NCI-H1930 (cell line): ENCODE measurements at regions not wholly inside any gene's neighbourhood (a gene's known extent, or its start where the extent isn't known, plus 50 kb on each side); places are given as distances from the start of the nearest gene placed in this dataset.
A peak's percentile ranks its signal among the peaks of the same experiment; 100 is the strongest.
"Not testable (repeated sequence)": the region's sequence is repeated elsewhere in the genome, so short reads cannot be mapped to it uniquely, and the experiment has no call there.

Source experiments
- DNase-seq, 2 experiments: peaks; one replicate each; lab custom pipeline; 2025; lab: John Stamatoyannopoulos, UW

GRCh38 chr4:66604192-66604591 is 933.9 kb upstream of the EPHA5 start:
- no peak for DNase-seq

GRCh38 chr4:66602622-66603021 is 932.3 kb upstream of the EPHA5 start:
- DNase-seq: no peak

- DNase-seq: no peak
Observed at GRCh38 chr4:66591968-66592367, 921.7 kb upstream of the EPHA5 start.

GRCh38 chr4:66590488-66591215 is 920.4 kb upstream of the EPHA5 start:
- no peak for DNase-seq

GRCh38 chr4:66589183-66589582 is 918.9 kb upstream of the EPHA5 start:
- no peak for DNase-seq

- DNase-seq: no peak
Observed at GRCh38 chr4:66585767-66586166, 915.5 kb upstream of the EPHA5 start.

GRCh38 chr4:66577922-66578321 is 907.6 kb upstream of the EPHA5 start:
- DNase-seq: peak in 1 of 2 experiments; percentile 3

GRCh38 chr4:66575008-66575696 is 904.9 kb upstream of the EPHA5 start:
- DNase-seq: no peak

GRCh38 chr4:66574145-66574978 is 904.1 kb upstream of the EPHA5 start:
- no peak for DNase-seq

GRCh38 chr4:66572949-66573348 is 902.7 kb upstream of the EPHA5 start:
- DNase-seq: no peak

- DNase-seq: no peak
Observed at GRCh38 chr4:66571145-66571695, 900.9 kb upstream of the EPHA5 start.

GRCh38 chr4:66569228-66569627 is 898.9 kb upstream of the EPHA5 start:
- no peak for DNase-seq

GRCh38 chr4:66568431-66568830 is 898.1 kb upstream of the EPHA5 start:
- no peak for DNase-seq

- no peak for DNase-seq
Observed at GRCh38 chr4:66568001-66568400, 897.7 kb upstream of the EPHA5 start.

- no peak for DNase-seq
Observed at GRCh38 chr4:66567551-66567950, 897.3 kb upstream of the EPHA5 start.

GRCh38 chr4:66565801-66566200 is 895.5 kb upstream of the EPHA5 start:
- no peak for DNase-seq

GRCh38 chr4:66564901-66565651 is 894.8 kb upstream of the EPHA5 start:
- peak; percentile 34 to 54 for DNase-seq

GRCh38 chr4:66562276-66562806 is 892.1 kb upstream of the EPHA5 start:
- no peak for DNase-seq

GRCh38 chr4:66561465-66562053 is 891.3 kb upstream of the EPHA5 start:
- not testable (repeated sequence) for DNase-seq

- DNase-seq: no peak
Observed at GRCh38 chr4:66558651-66559050, 888.4 kb upstream of the EPHA5 start.

- DNase-seq: no peak
Observed at GRCh38 chr4:66556651-66557278, 886.5 kb upstream of the EPHA5 start.
